AG09309 (cell line): ENCODE measurements at regions not wholly inside any gene's neighbourhood (a gene's known extent, or its start where the extent isn't known, plus 50 kb on each side); places are given as distances from the start of the nearest gene placed in this dataset.

Source experiments
- DNase-seq: peaks from one replicate; pipeline ENCODE4 v3.0.0-alpha.2; 2010; ENCODE audit warnings: low read depth
- H3K4me3 ChIP-seq: 2 replicates; pipeline ENCODE4 v1.5.1; 2011; ENCODE audit warnings: mild to moderate bottlenecking, low read depth, low read length, moderate library complexity; ENCODE audit not compliant: control insufficient read depth
- CTCF ChIP-seq: IDR thresholded peaks from 2 replicates; pipeline ENCODE4 v1.5.1; 2011; ENCODE audit warnings: mild to moderate bottlenecking, low read depth, low read length, inconsistent platforms; ENCODE audit not compliant: insufficient read depth, control insufficient read depth; ENCODE audit errors: missing control alignments

GRCh38 chr5:98461485-98461884 lies 312.0 kb upstream of the RGMB start:
- no peak for TF ChIP-seq CTCF
- H3K4me3 ChIP-seq: no peak overlapping the region
- DNase-seq: no peak

GRCh38 chr5:98463222-98463621 lies 310.2 kb upstream of the RGMB start:
- TF ChIP-seq CTCF: no peak
- no peak for DNase-seq
- no peak overlapping the region for H3K4me3 ChIP-seq

- DNase-seq: no peak
- no peak overlapping the region for H3K4me3 ChIP-seq
- no peak for TF ChIP-seq CTCF
Measured at GRCh38 chr5:98463676-98464075, 309.8 kb upstream of the RGMB start.

GRCh38 chr5:98464737-98465330 lies 308.6 kb upstream of the RGMB start:
- no peak for TF ChIP-seq CTCF
- DNase-seq: no peak
- no peak overlapping the region for H3K4me3 ChIP-seq

GRCh38 chr5:98468188-98468869 lies 305.1 kb upstream of the RGMB start:
- no peak for TF ChIP-seq CTCF
- DNase-seq: peak; percentile 73
- no peak overlapping the region for H3K4me3 ChIP-seq

- TF ChIP-seq CTCF: no peak
- no peak for DNase-seq
- H3K4me3 ChIP-seq: no peak overlapping the region
Measured at GRCh38 chr5:98470747-98471146, 302.7 kb upstream of the RGMB start.
